Right renal cortex interstitium (tissue), 3 donors: ENCODE measurements at regions not wholly inside any gene's neighbourhood (a gene's known extent, or its start where the extent isn't known, plus 50 kb on each side); places are given as distances from the start of the nearest gene placed in this dataset.

Experiments used
- DNase-seq, 3 donors: peaks; one replicate each; pipeline ENCODE4 v3.0.0-alpha.2; 2013; ENCODE audit warnings: low read depth in 3 of 3, low spot score in 2 of 3

DNA sequence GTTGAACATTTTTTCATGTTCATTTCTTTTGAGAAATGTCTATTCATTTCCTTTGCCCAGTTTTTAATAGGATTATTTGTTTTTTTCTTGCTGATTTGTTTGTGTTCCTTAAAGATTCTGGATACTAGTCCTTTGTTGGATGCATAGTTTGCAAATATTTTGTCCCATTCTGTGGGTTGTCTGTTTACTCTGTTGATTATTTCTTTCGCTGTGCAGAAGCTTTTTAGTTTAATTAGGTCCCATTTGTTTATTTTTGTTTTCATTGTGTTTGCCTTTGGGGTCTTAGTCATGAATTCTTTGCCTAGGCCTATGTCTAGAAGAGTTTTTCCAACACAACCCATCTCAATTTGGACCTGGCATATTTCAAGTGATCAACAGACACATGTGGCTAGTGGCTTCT, 116.1 kb upstream of the GALNT2 start:
- DNase-seq = no peak

DNA sequence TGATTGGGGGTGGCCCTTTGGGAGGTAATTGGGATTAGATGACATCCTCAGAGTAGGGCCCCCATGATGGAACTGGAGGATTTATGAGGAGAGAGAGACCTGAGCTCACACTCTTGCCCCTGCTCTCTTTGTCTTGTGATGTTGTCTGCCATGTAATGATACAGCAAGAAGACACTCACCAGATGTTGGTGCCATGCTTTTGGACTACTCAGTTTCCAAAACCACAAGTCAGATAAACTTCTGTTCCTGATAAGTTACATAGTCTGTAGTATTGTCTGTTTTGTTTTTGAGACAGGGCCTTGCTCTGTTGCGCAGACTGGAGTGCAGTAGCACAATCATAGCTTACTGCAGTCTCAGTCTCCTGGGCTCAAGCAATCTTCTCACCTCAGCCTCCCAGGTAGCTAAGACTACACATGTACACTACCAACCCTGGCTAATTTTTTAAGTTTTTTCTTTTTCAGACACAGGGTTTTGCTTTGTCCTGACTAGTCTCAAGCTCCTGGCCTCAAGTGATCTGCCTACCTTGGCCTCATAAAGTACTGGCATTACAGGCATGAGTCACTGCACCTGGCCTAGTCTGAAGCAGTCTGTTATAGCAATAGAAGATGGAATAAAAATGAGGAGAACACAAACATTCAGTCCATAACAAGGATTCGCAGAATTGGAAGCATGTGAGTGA, 115.0 kb upstream of the GALNT2 start:
- no peak for DNase-seq

- no peak for DNase-seq
These were observed 114.1 kb upstream of the GALNT2 start for GRCh38 chr1:229952670-229953520.

- DNase-seq = no peak
These were observed 113.2 kb upstream of the GALNT2 start for GRCh38 chr1:229953736-229954326.

DNA sequence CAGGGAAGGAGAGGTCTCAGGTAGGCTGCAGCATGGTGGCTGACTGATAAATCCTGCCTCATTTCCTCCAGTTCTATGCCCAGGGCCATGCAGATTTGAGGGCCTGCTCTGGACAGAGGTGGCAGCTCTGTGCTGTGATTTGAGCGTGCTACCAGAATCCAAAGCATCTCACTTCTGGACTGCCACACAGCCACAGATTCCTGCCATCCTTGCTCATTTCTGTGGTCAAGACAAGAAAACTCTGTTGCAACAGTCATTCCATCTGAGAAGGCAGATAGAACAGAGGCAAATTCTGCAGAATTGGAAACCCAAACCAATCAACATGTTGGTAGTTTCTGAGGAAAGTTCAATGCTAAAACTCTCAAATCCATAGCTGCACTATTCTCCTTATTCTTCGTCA, 102.8 kb upstream of the GALNT2 start:
- DNase-seq = no peak

GRCh38 chr1:229970714-229971113, 96.3 kb upstream of the GALNT2 start:
- DNase-seq = no peak

- DNase-seq = no peak
These were observed 95.9 kb upstream of the GALNT2 start for GRCh38 chr1:229971141-229971540.

GRCh38 chr1:229972600-229973296, 94.3 kb upstream of the GALNT2 start:
- DNase-seq = no peak

DNA sequence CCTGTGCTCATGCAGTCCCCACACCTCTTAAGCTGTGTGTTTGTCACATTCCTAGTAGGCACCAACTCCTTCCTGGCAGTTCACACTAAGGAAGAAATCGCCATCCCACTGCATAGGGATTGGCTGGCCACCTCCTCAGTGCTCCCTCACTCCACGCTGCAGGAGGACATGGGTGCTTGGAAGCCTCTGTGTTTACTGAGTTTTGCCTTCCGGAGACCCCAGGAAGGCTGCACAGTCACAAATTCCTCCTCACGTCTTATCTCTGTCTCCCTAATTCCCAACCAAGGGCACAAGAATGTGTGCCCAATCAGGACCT, 93.8 kb upstream of the GALNT2 start:
- no peak for DNase-seq

GRCh38 chr1:229975047-229975446, 92.0 kb upstream of the GALNT2 start:
- no peak for DNase-seq

DNA sequence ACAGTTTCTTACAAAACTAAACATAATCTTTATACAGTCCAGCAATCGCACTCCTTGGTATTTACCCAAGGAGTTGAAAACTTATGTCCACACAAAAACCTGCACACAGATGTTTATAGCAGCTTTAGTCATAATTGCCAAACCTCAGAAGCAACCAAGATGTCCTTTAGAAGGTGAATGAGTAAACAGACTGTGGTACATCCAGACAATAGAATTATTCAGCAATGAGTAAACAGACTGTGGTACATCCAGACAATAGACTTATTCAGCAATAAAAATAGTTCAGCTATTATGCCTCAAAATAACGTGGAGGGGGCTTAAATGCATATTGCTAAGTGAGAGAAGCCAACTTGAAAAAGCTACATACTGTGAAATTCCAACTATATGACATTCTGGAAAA, 87.0 kb upstream of the GALNT2 start:
- no peak for DNase-seq

DNA sequence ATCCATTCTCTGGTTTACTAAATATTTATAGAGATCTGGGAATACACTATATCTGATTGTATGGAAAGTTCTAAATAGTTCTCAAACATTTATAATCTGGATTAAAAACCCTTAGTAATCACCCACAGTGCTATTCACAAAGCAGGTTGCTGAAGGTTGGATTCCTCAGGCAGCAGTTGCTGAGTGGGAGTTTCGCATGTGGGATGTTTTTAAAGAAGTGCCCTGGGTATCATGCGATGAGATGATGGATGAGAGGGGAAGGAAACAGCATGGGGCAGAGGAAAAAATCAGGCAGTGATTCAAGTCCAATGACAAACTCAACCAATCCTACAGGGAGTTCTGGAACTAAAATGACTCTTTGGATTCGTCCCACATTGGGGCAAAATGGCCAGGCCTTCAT, 85.3 kb upstream of the GALNT2 start:
- no peak for DNase-seq

DNA sequence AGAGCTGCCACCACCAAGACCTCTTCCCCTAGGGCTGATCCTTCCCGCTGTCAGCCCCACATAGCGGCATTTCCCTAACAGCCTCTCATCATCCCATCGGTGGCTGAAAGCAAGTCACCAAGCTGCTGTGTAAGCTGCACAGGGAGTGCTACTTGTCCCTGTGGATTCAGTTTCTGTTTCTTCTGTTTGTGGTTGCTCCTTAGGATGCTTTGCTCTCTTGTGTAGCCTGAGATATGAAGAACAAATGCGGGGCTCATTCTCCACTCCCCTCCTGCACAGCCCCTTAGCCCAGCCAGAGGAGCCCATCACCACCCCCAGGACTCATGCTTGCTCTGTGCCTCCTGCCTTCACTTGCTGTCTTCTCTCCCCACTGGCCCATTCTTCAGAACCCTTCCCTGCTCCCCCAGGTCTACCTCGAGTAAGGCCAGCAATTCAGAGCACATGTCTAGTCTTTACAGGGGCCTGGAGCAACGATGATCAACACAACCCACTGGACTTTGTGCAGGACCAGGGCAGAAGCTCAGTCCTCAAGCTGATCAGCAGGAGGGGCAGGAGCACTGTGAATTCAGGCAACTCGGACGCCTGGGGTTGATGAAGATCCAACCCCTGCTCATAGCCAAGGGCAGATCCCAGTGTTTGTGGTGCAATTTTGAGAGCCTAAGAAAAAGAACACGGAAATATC, 82.6 kb upstream of the GALNT2 start:
- DNase-seq = no peak

DNA sequence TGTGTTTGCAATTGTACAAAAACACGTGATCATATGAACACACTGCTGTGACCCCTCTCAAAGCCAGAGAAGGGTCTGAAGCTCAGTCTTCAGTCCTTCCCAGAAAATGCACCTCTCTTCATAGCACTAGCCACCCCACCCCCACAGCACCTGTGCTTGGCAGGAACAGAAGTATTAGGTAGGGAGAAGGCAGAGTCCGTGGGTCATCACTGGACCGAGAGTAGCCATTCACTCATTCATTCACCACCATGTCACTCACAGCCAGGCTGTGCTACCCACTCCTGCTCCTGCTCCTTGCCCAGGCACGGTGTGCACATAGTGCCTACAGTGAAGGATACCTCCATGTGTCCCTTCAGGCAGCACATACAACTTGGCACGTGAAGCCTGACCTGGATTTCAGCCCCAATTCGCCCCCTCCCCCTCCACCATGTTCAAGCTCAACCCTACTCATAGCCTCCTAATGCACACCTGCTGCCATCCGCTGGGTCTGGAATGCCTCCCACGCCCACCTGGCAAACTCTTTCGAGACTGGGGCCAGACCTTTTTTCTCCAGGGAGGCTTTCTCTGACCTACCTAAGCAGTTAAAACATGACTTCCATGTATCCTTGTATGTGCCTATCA, 81.9 kb upstream of the GALNT2 start:
- DNase-seq = no peak

GRCh38 chr1:229985613-229986010, 81.4 kb upstream of the GALNT2 start:
- DNase-seq = no peak

DNA sequence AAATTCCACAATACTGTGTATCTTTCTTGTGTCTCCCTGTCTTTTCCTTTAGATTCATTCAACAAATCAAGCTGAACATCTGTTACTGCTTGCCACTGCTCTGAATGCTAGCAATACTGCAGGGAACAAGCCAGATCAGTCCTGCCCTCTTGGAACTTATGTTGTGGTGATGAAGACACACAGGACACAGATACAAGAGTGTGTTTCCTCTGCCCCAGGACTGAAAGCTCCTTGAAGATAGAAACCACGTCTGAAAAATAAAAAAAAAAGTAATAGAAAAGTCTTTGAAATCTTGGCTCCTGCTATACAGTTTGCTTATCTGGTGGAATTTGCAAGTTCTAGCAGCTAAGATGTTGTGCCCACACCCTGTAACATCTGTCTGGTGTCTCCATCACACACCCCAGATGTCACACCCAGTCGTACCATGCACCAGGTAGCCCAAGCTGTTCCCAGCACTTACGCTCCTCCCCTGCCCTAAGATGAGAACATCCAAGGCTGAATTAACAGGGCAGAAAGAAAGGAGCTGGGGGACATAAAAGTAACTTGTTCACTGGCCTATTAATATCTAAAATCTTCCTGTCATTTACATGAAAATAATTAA, 80.2 kb upstream of the GALNT2 start:
- DNase-seq = no peak

- DNase-seq = no peak
These were observed 79.1 kb upstream of the GALNT2 start for GRCh38 chr1:229987953-229988352.

GRCh38 chr1:229988534-229988933, 78.5 kb upstream of the GALNT2 start:
- DNase-seq = no peak

GRCh38 chr1:229989591-229990248, 77.3 kb upstream of the GALNT2 start:
- no peak for DNase-seq

DNA sequence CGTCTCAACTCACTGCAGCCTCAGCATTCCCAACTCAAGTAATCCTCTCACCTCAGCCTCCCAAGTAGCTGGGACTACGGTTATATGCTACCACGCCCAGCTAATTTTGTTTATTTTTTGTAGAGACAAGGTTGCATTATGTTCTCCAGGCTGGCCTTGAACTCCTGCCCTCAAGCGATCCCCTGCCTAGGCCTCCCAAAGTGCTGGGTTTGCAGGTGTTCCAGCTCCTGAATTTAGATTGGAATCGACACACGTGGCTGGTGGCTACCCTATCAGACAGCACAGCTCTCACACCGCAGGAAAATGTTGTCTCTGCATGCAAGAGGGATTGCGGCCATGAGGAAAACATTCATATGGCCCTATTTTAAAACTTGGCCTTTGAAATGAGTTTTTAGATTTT, 76.7 kb upstream of the GALNT2 start:
- no peak for DNase-seq
